IMR-90 (cell line): ENCODE measurements at regions not wholly inside any gene's neighbourhood (a gene's known extent, or its start where the extent isn't known, plus 50 kb on each side); places are given as distances from the start of the nearest gene placed in this dataset.

ENCODE experiments used
- ATAC-seq: fragments of 200-7000 bp; cut with Tn5 transposase; 2 replicates; pipeline ENCODE4 v1.9.1; 2020; ENCODE audit warnings: low read depth, mild to moderate bottlenecking, moderate library complexity
- BruUV-seq: library from RNA; stranded (reverse); fragments of 400-500 nt; replicated peaks from 2 replicates; lab custom pipeline; 2021; lab: Mats Ljungman, UMichigan
- CTCF ChIA-PET: fragments of 300-600 bp; formaldehyde crosslinking; extraction: SDS; loops from one replicate; lab custom pipeline; 2021; ENCODE audit warnings: antibody characterized with exemption; lab: Yijun Ruan, JAX
- POLR2A ChIA-PET: fragments of 300-600 bp; sonication (Branson Sonifier 250); formaldehyde crosslinking; loops from one replicate; lab custom pipeline; 2022; ENCODE audit warnings: antibody characterized with exemption; ENCODE audit not compliant: unreplicated experiment; lab: Charles Lee
- DNase-seq: peaks from one replicate; pipeline ENCODE4 v3.0.0; 2013
- H2AFZ ChIP-seq: replicated peaks from 2 replicates; pipeline ENCODE3; 2013; ENCODE audit warnings: low read length, mild to moderate bottlenecking; ENCODE audit not compliant: poor library complexity
- H2AK5ac ChIP-seq: 2 replicates; pipeline ENCODE4 v1.6.1; 2013; ENCODE audit warnings: low read depth, low read length, inconsistent platforms
- H2AK9ac ChIP-seq: replicated peaks from 2 replicates; pipeline ENCODE3; 2013; ENCODE audit warnings: mild to moderate bottlenecking, low read depth, low read length, moderate library complexity; ENCODE audit not compliant: poor library complexity
- H2BK120ac ChIP-seq: 2 replicates; pipeline ENCODE4 v1.6.1; 2013; ENCODE audit warnings: low read depth, low read length, inconsistent platforms
- H2BK15ac ChIP-seq: 3 replicates; pipeline ENCODE4 v1.6.1; 2013; ENCODE audit warnings: low read depth, low read length, inconsistent platforms
- H2BK20ac ChIP-seq: 2 replicates; pipeline ENCODE4 v1.6.1; 2013; ENCODE audit warnings: low read depth, mild to moderate bottlenecking, inconsistent platforms, low read length, moderate library complexity
- H2BK5ac ChIP-seq: 2 replicates; pipeline ENCODE4 v1.6.1; 2013; ENCODE audit warnings: mild to moderate bottlenecking, low read depth, low read length, inconsistent platforms; ENCODE audit not compliant: poor library complexity, severe bottlenecking
- H3K14ac ChIP-seq: replicated peaks from 2 replicates; pipeline ENCODE4 v1.6.1; 2013; ENCODE audit warnings: low read depth, low read length, inconsistent platforms
- H3K18ac ChIP-seq: 2 replicates; pipeline ENCODE4 v1.6.1; 2013; ENCODE audit warnings: low read depth, low read length, control low read depth
- H3K23ac ChIP-seq: 2 replicates; pipeline ENCODE4 v1.6.1; 2013; ENCODE audit warnings: low read depth, low read length, inconsistent platforms
- H3K27ac ChIP-seq: 2 replicates; pipeline ENCODE4 v1.5.1; 2013; ENCODE audit warnings: mild to moderate bottlenecking, control low read depth, low read length; ENCODE audit not compliant: insufficient read depth
- H3K27me3 ChIP-seq: 2 replicates; pipeline ENCODE4 v1.6.1; 2013; ENCODE audit warnings: low read length; ENCODE audit not compliant: control insufficient read depth, insufficient read depth
- H3K36me3 ChIP-seq: 2 replicates; pipeline ENCODE4 v1.6.1; 2013; ENCODE audit warnings: low read length, mixed read lengths; ENCODE audit not compliant: control insufficient read depth, insufficient read depth
- H3K4ac ChIP-seq: 2 replicates; pipeline ENCODE4 v1.6.1; 2013; ENCODE audit warnings: low read depth, low read length, inconsistent platforms
- H3K4me1 ChIP-seq: 2 replicates; pipeline ENCODE4 v1.6.1; 2013; ENCODE audit warnings: low read length, mixed read lengths; ENCODE audit not compliant: control insufficient read depth, insufficient read depth
- H3K4me2 ChIP-seq: 2 replicates; pipeline ENCODE4 v1.6.1; 2013; ENCODE audit warnings: low read depth, mild to moderate bottlenecking, control low read depth, low read length, moderate library complexity
- H3K4me3 ChIP-seq: 2 replicates; pipeline ENCODE4 v1.5.1; 2013; ENCODE audit warnings: low read depth, mild to moderate bottlenecking, control low read depth, low read length, moderate library complexity; ENCODE audit not compliant: insufficient read depth
- H3K56ac ChIP-seq: 2 replicates; pipeline ENCODE4 v1.6.1; 2013; ENCODE audit warnings: low read length, inconsistent platforms; ENCODE audit not compliant: insufficient read depth; ENCODE audit errors: extremely low read depth
- H3K79me1 ChIP-seq, 2 experiments: 2 replicates each; pipeline ENCODE4 v1.6.1; 2013; ENCODE audit warnings: low read length in 2 of 2, inconsistent platforms in 1 of 2, low read depth in 1 of 2
- H3K9ac ChIP-seq: 2 replicates; pipeline ENCODE4 v1.6.1; 2013; ENCODE audit warnings: low read depth, low read length, control low read depth
- H3K9me1 ChIP-seq: 2 replicates; pipeline ENCODE4 v1.6.1; 2013; ENCODE audit warnings: low read length, inconsistent platforms; ENCODE audit not compliant: insufficient read depth
- H3K9me3 ChIP-seq: 2 replicates; pipeline ENCODE4 v1.6.1; 2013; ENCODE audit warnings: low read length; ENCODE audit not compliant: control insufficient read depth, insufficient read depth
- H4K20me1 ChIP-seq: 2 replicates; pipeline ENCODE4 v1.6.1; 2013; ENCODE audit warnings: low read length, inconsistent platforms; ENCODE audit not compliant: insufficient read depth
- H4K5ac ChIP-seq: 2 replicates; pipeline ENCODE4 v1.6.1; 2013; ENCODE audit warnings: mild to moderate bottlenecking, low read depth, low read length, control low read depth
- H4K8ac ChIP-seq, 2 experiments: 2 replicates each; pipeline ENCODE4 v1.6.1; 2013; ENCODE audit warnings: low read depth in 2 of 2, low read length in 2 of 2, control low read depth in 1 of 2, inconsistent platforms in 1 of 2
- H4K91ac ChIP-seq: 2 replicates; pipeline ENCODE4 v1.6.1; 2013; ENCODE audit warnings: low read depth, low read length, inconsistent platforms; ENCODE audit not compliant: insufficient read depth
- BHLHE40 ChIP-seq: fragments of 150-350 bp; IDR thresholded peaks from 2 replicates; pipeline ENCODE4 v1.6.1; 2016; ENCODE audit warnings: mild to moderate bottlenecking, low read depth, low read length
- CEBPB ChIP-seq: IDR thresholded peaks from 2 replicates; pipeline ENCODE4 v1.6.1; 2012; ENCODE audit warnings: low read depth, low read length, improper control_type of control experiment
- CHD1 ChIP-seq: IDR thresholded peaks from 2 replicates; pipeline ENCODE4 v1.6.1; 2012; ENCODE audit warnings: low read depth, low read length, improper control_type of control experiment
- CTCF ChIP-seq: conservative IDR thresholded peaks from 2 replicates; pipeline ENCODE4 v1.5.1; 2012; ENCODE audit warnings: mild to moderate bottlenecking, low read depth, low read length, improper control_type of control experiment
- FOS ChIP-seq: fragments of 150-350 bp; IDR thresholded peaks from 2 replicates; pipeline ENCODE4 v1.6.1; 2016; ENCODE audit warnings: low read depth, low read length
- MAFK ChIP-seq: IDR thresholded peaks from 2 replicates; pipeline ENCODE4 v1.6.1; 2012; ENCODE audit warnings: low read depth, low read length, improper control_type of control experiment
- MAZ ChIP-seq: IDR thresholded peaks from 2 replicates; pipeline ENCODE4 v1.6.1; 2012; ENCODE audit warnings: low read depth, mild to moderate bottlenecking, low read length, improper control_type of control experiment, moderate library complexity, borderline replicate concordance
- MXI1 ChIP-seq: IDR thresholded peaks from 2 replicates; pipeline ENCODE4 v1.6.1; 2012; ENCODE audit warnings: low read depth, mild to moderate bottlenecking, low read length, moderate library complexity, borderline replicate concordance
- NFE2L2 ChIP-seq: fragments of 150-350 bp; IDR thresholded peaks from 2 replicates; pipeline ENCODE4 v1.6.1; 2016; ENCODE audit warnings: low read depth, mild to moderate bottlenecking, low read length
- POLR2A ChIP-seq: IDR thresholded peaks from 2 replicates; pipeline ENCODE4 v1.6.1; 2012; ENCODE audit warnings: mild to moderate bottlenecking, low read depth, low read length
- RAD21 ChIP-seq: IDR thresholded peaks from 2 replicates; pipeline ENCODE4 v1.6.1; 2012; ENCODE audit warnings: low read length, improper control_type of control experiment
- RCOR1 ChIP-seq: IDR thresholded peaks from 2 replicates; pipeline ENCODE4 v1.6.1; 2012; ENCODE audit warnings: mild to moderate bottlenecking, low read length, improper control_type of control experiment; ENCODE audit not compliant: insufficient replicate concordance
- RFX5 ChIP-seq: IDR thresholded peaks from 2 replicates; pipeline ENCODE4 v1.8.0; 2012; ENCODE audit warnings: low read depth, mild to moderate bottlenecking, low read length, moderate library complexity
- SMC3 ChIP-seq: fragments of 150-350 bp; IDR thresholded peaks from 2 replicates; pipeline ENCODE4 v1.6.1; 2016; ENCODE audit warnings: low read depth, mild to moderate bottlenecking, antibody characterized with exemption, low read length, moderate library complexity
- WGBS, 2 experiments: methylation state at CpG; one replicate each; pipeline versions ENCODE4 v1.1.5 to v1.1.7; 2013; ENCODE audit warnings: missing lambda C conversion rate in 2 of 2; ENCODE audit not compliant: insufficient read length in 1 of 2; ENCODE audit errors: extremely low coverage in 2 of 2; 5-methylcytosine and 5-hydroxymethylcytosine counted together
- dilution Hi-C: fragments of 300-500 bp; cut with HindIII; formaldehyde crosslinking; loops from one replicate; pipeline ENCODE4 v1.14.3; 2018; ENCODE audit warnings: low sequenced_read_pairs; ENCODE audit not compliant: unreplicated experiment
- in situ Hi-C: fragments of 300-500 bp; cut with MboI; formaldehyde crosslinking; loops from 3 replicates; pipeline ENCODE4 v1.14.3; 2019; ENCODE audit warnings: low sequenced_read_pairs, inconsistent platforms, mixed read lengths
- intact Hi-C: fragments of 100-400 bp; cut with micrococcal nuclease; formaldehyde crosslinking; loops from 2 replicates; pipeline ENCODE4 v1.10.0; 2022
- TF ChIP-seq, protein P1 (sequence below): fragments of 150-350 bp; IDR thresholded peaks from 2 replicates; pipeline ENCODE4 v1.6.1; 2017; ENCODE audit warnings: mild to moderate bottlenecking, antibody characterized with exemption, low read length, low read depth
- TF ChIP-seq, protein P2 (sequence below): fragments of 150-350 bp; IDR thresholded peaks from 2 replicates; pipeline ENCODE4 v1.6.1; 2016; ENCODE audit warnings: low read depth, mild to moderate bottlenecking, low read length, moderate library complexity, borderline replicate concordance

- Histone ChIP-seq H4K5ac (no peak overlapping the region), H3K27me3 (peaks cover 20% of the 10 kb centered on the region), H2AK9ac (no peak overlapping the region), H2AFZ (no peak overlapping the region), H3K56ac (no peak overlapping the region), H3K4me1 (no peaks in the 10 kb centered on the region), H3K23ac (no peak overlapping the region), H4K20me1 (no peaks in the 10 kb centered on the region), H3K4ac (no peak overlapping the region), H3K9me1 (no peaks in the 10 kb centered on the region), H2BK20ac (no peak overlapping the region), H2BK120ac (no peak overlapping the region), H3K4me2 (no peak overlapping the region), H2BK15ac (no peak overlapping the region), H3K79me1 (no peaks in the 10 kb centered on the region), H3K27ac (no peak overlapping the region), H3K9me3 (no peaks in the 10 kb centered on the region), H4K91ac (no peak overlapping the region), H3K14ac (no peak overlapping the region), H3K18ac (no peak overlapping the region), H3K4me3 (no peak overlapping the region), H3K9ac (no peak overlapping the region), H2BK5ac (no peak overlapping the region), H2AK5ac (no peak overlapping the region), H4K8ac (no peak overlapping the region), H3K36me3 (no peaks in the 10 kb centered on the region)
- CTCF ChIA-PET: interaction anchor here (0.6 to 3.6 kb wide), 9 partner anchors 9 to 834 kb away, joined by 3 to 17 read pairs (median 5); no protein-coding TSS in a partner anchor
- in situ Hi-C loops: loop anchor here (10.0 kb wide), 1 partner anchor 203 kb away; no protein-coding TSS in a partner anchor
- no TSS peak for BruUV-seq
- dilution Hi-C loops: no loop called here
- POLR2A ChIA-PET: no interaction called here
- TF ChIP-seq MXI1 (no peak), CEBPB (no peak), MAZ (no peak), CTCF (peak; percentile 53), SMC3 (peak; percentile 46), BHLHE40 (no peak), CHD1 (no peak), RCOR1 (no peak), FOS (no peak), NFE2L2 (no peak), RAD21 (peak; percentile 42), POLR2A (no peak), RFX5 (no peak), MAFK (no peak)
- TF ChIP-seq, protein P1, sequence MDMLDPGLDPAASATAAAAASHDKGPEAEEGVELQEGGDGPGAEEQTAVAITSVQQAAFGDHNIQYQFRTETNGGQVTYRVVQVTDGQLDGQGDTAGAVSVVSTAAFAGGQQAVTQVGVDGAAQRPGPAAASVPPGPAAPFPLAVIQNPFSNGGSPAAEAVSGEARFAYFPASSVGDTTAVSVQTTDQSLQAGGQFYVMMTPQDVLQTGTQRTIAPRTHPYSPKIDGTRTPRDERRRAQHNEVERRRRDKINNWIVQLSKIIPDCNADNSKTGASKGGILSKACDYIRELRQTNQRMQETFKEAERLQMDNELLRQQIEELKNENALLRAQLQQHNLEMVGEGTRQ: no peak
- TF ChIP-seq, protein P2, sequence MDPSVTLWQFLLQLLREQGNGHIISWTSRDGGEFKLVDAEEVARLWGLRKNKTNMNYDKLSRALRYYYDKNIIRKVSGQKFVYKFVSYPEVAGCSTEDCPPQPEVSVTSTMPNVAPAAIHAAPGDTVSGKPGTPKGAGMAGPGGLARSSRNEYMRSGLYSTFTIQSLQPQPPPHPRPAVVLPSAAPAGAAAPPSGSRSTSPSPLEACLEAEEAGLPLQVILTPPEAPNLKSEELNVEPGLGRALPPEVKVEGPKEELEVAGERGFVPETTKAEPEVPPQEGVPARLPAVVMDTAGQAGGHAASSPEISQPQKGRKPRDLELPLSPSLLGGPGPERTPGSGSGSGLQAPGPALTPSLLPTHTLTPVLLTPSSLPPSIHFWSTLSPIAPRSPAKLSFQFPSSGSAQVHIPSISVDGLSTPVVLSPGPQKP: no peak
- ATAC-seq (peak; percentile 65), DNase-seq (peak; percentile 34)
- intact Hi-C loops: loop anchor here (1.0 kb wide), 2 partner anchors 205 to 222 kb away; no protein-coding TSS in a partner anchor
- no CpG with 5 or more reads among the region's 6 CpGs for WGBS, 2 experiments
Observed at GRCh38 chr20:40741507-40742106, 52.6 kb upstream of the MAFB start.
